ENCODE measurements at regions not wholly inside any gene's neighbourhood (a gene's known extent, or its start where the extent isn't known, plus 50 kb on each side); places are given as distances from the start of the nearest gene placed in this dataset.

DNA sequence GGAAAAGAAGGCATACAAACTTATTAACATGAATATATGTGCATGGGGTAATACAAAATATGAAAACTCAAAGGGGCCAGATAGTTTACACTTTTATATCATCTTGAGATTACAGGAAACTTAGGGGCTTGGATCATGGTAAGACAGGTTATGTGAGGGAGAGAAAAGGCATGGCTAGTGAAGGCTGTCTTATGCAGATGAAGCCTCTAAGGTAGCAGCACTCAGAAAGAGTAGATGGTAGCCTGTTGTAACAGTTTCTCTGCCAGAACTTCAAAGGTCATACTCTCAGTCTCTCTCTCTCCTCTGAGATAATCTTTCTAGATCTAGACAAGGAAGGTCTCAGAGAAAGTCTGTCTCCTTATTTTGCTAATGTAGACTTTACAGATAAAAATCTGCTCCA lies 57.2 kb upstream of the FGF10 start:
- in situ Hi-C loops (cut with MboI; ENCODE audit: low sequenced_read_pairs) (no loop called here), intact Hi-C loops (cut with micrococcal nuclease) (no loop called here), dilution Hi-C loops (cut with HindIII; ENCODE audit: low sequenced_read_pairs, unreplicated experiment) (no loop called here)
- Histone ChIP-seq H4K20me1 (ENCODE audit: insufficient read depth, low read length) (no peaks in the 10 kb centered on the region), H3K9ac (ENCODE audit: low read depth, low read length) (no peak overlapping the region), H3K23ac (ENCODE audit: low read depth, low read length) (no peak overlapping the region), H2BK20ac (ENCODE audit: low read depth, low read length) (no peak overlapping the region), H2BK5ac (ENCODE audit: low read depth, low read length, poor library complexity, severe bottlenecking) (no peak overlapping the region), H3K4me1 (ENCODE audit: control insufficient read depth, insufficient read depth, low read length) (no peaks in the 10 kb centered on the region), H3K27me3 (ENCODE audit: control insufficient read depth, insufficient read depth, low read length) (no peaks in the 10 kb centered on the region), H3K4me3 (ENCODE audit: insufficient read depth, low read depth, low read length) (no peak overlapping the region), H3K79me1 (ENCODE audit: low read depth in 1 of 2, low read length in 2 of 2) (no peaks in the 10 kb centered on the region), H3K9me3 (ENCODE audit: control insufficient read depth, insufficient read depth, low read length) (no peaks in the 10 kb centered on the region; the same call in 1 of the 2 replicates), H4K8ac (ENCODE audit: low read depth in 2 of 2, low read length in 2 of 2) (no peak overlapping the region), H3K27ac (ENCODE audit: insufficient read depth, low read length) (no peak overlapping the region), H4K91ac (ENCODE audit: insufficient read depth, low read depth, low read length) (no peak overlapping the region), H3K36me3 (ENCODE audit: control insufficient read depth, insufficient read depth, low read length) (no peaks in the 10 kb centered on the region), H3K56ac (ENCODE audit: extremely low read depth, insufficient read depth, low read length) (no peak overlapping the region), H3K4ac (ENCODE audit: low read depth, low read length) (no peak overlapping the region), H2AFZ (replicated peaks; ENCODE audit: low read length, poor library complexity) (no peak overlapping the region), H4K5ac (ENCODE audit: low read depth, low read length) (no peak overlapping the region), H2BK15ac (ENCODE audit: low read depth, low read length) (no peak overlapping the region), H3K9me1 (ENCODE audit: insufficient read depth, low read length) (no peaks in the 10 kb centered on the region), H2AK9ac (replicated peaks; ENCODE audit: low read depth, low read length, poor library complexity) (no peak overlapping the region), H3K4me2 (ENCODE audit: low read depth, low read length) (no peak overlapping the region), H3K14ac (replicated peaks; ENCODE audit: low read depth, low read length) (no peak overlapping the region), H3K18ac (ENCODE audit: low read depth, low read length) (no peak overlapping the region), H2BK120ac (ENCODE audit: low read depth, low read length) (no peak overlapping the region), H2AK5ac (ENCODE audit: low read depth, low read length) (no peak overlapping the region)
- BruUV-seq (replicated peaks): no TSS peak
- TF ChIP-seq FOS (IDR thresholded peaks at IDR 0.05; ENCODE audit: low read depth, low read length) (no peak), MAFK (IDR thresholded peaks at IDR 0.05; ENCODE audit: low read depth, low read length) (no peak), BHLHE40 (IDR thresholded peaks at IDR 0.05; ENCODE audit: low read depth, low read length) (no peak)
- DNase-seq: no peak
- ChIA-PET POLR2A (ENCODE audit: unreplicated experiment) (no interaction called here), CTCF (no interaction called here)
- no peak for ATAC-seq (ENCODE audit: low read depth)

Data from IMR-90 (cell line).